ENCODE measurements at regions not wholly inside any gene's neighbourhood (a gene's known extent, or its start where the extent isn't known, plus 50 kb on each side); places are given as distances from the start of the nearest gene placed in this dataset.

- H3K56ac ChIP-seq (ENCODE audit: extremely low read depth, insufficient read depth, low read length): no peak overlapping the region
- H2BK15ac ChIP-seq (ENCODE audit: low read depth, low read length): no peak overlapping the region
- H4K20me1 ChIP-seq (ENCODE audit: insufficient read depth, low read length): no peaks in the 10 kb centered on the region
- H3K27ac ChIP-seq (ENCODE audit: insufficient read depth, low read length): no peak overlapping the region
- H4K91ac ChIP-seq (ENCODE audit: insufficient read depth, low read depth, low read length): no peak overlapping the region
- DNase-seq (no peak), ATAC-seq (ENCODE audit: low read depth) (no peak)
- H3K9me3 ChIP-seq (ENCODE audit: control insufficient read depth, insufficient read depth, low read length): peaks cover 13% of the 10 kb centered on the region
- CTCF ChIA-PET: no interaction called here
- no peaks in the 10 kb centered on the region for H3K27me3 ChIP-seq (ENCODE audit: control insufficient read depth, insufficient read depth, low read length)
- H2AK9ac ChIP-seq (replicated peaks; ENCODE audit: low read depth, low read length, poor library complexity): no peak overlapping the region
- no peak overlapping the region for H3K4me2 ChIP-seq (ENCODE audit: low read depth, low read length)
- dilution Hi-C loops (cut with HindIII; ENCODE audit: low sequenced_read_pairs, unreplicated experiment) (no loop called here), in situ Hi-C loops (cut with MboI; ENCODE audit: low sequenced_read_pairs) (no loop called here), intact Hi-C loops (cut with micrococcal nuclease) (no loop called here)
- H3K36me3 ChIP-seq (ENCODE audit: control insufficient read depth, insufficient read depth, low read length): no peaks in the 10 kb centered on the region
- H2BK20ac ChIP-seq (ENCODE audit: low read depth, low read length): no peak overlapping the region
- no peaks in the 10 kb centered on the region for H3K4me1 ChIP-seq (ENCODE audit: control insufficient read depth, insufficient read depth, low read length)
- no peak overlapping the region for H3K9ac ChIP-seq (ENCODE audit: low read depth, low read length)
- no peak overlapping the region for H2BK5ac ChIP-seq (ENCODE audit: low read depth, low read length, poor library complexity, severe bottlenecking)
- H3K23ac ChIP-seq (ENCODE audit: low read depth, low read length): no peak overlapping the region
- H2AFZ ChIP-seq (replicated peaks; ENCODE audit: low read length, poor library complexity): no peak overlapping the region
- no peak overlapping the region for H4K8ac ChIP-seq (ENCODE audit: low read depth in 2 of 2, low read length in 2 of 2)
- no TSS peak for BruUV-seq (replicated peaks)
- POLR2A ChIA-PET (ENCODE audit: unreplicated experiment): no interaction called here
- no peak overlapping the region for H2AK5ac ChIP-seq (ENCODE audit: low read depth, low read length)
- TF ChIP-seq NFE2L2 (IDR thresholded peaks at IDR 0.05; ENCODE audit: low read depth, low read length) (no peak), CTCF (conservative IDR thresholded peaks at IDR 0.05; ENCODE audit: low read depth, low read length) (no peak), ELK1 (IDR thresholded peaks at IDR 0.05; ENCODE audit: borderline replicate concordance, low read depth, low read length) (no peak), USF2 (IDR thresholded peaks at IDR 0.05; ENCODE audit: low read depth, low read length) (no peak), MAFK (IDR thresholded peaks at IDR 0.05; ENCODE audit: low read depth, low read length) (no peak), MXI1 (IDR thresholded peaks at IDR 0.05; ENCODE audit: borderline replicate concordance, low read depth, low read length) (no peak), MAZ (IDR thresholded peaks at IDR 0.05; ENCODE audit: borderline replicate concordance, low read depth, low read length) (no peak), RFX5 (IDR thresholded peaks at IDR 0.05; ENCODE audit: low read depth, low read length) (no peak), CHD1 (IDR thresholded peaks at IDR 0.05; ENCODE audit: low read depth, low read length) (no peak), RAD21 (IDR thresholded peaks at IDR 0.05; ENCODE audit: low read length) (no peak)
- no peak overlapping the region for H3K14ac ChIP-seq (replicated peaks; ENCODE audit: low read depth, low read length)
- no peak overlapping the region for H4K5ac ChIP-seq (ENCODE audit: low read depth, low read length)
- no peak overlapping the region for H3K4me3 ChIP-seq (ENCODE audit: insufficient read depth, low read depth, low read length)
- no peak overlapping the region for H3K18ac ChIP-seq (ENCODE audit: low read depth, low read length)
- no peaks in the 10 kb centered on the region for H3K9me1 ChIP-seq (ENCODE audit: insufficient read depth, low read length)
- H2BK120ac ChIP-seq (ENCODE audit: low read depth, low read length): no peak overlapping the region
- no peaks in the 10 kb centered on the region for H3K79me1 ChIP-seq (ENCODE audit: low read depth in 1 of 2, low read length in 2 of 2)
- WGBS, 2 experiments (ENCODE audit: extremely low coverage in 2 of 2, insufficient read length in 1 of 2): no CpG with 5 or more reads among the region's 2 CpGs
- no peak overlapping the region for H3K4ac ChIP-seq (ENCODE audit: low read depth, low read length)
These were observed 80.5 kb upstream of the FGFR2 start for GRCh38 chr10:121678631-121679174.

All from IMR-90 (cell line).